ENCODE measurements at regions not wholly inside any gene's neighbourhood (a gene's known extent, or its start where the extent isn't known, plus 50 kb on each side); places are given as distances from the start of the nearest gene placed in this dataset.
A peak's percentile ranks its signal among the peaks of the same experiment; 100 is the strongest.

- Histone ChIP-seq H3K27ac (peak overlapping the region; percentile 32; the same call in 1 of the 2 replicates), H3K4me3 (peak overlapping the region; percentile 36), H3K9me3 (ENCODE audit: low read depth, low read length) (no peaks in the 10 kb centered on the region), H3K9ac (ENCODE audit: insufficient read length) (no peak overlapping the region), H3K36me3 (ENCODE audit: insufficient read depth, low read length) (no peaks in the 10 kb centered on the region)
- no peak for TF ChIP-seq EZH2 (IDR thresholded peaks at IDR 0.05)
- TF ChIP-seq FOXP2 (optimal IDR thresholded peaks at IDR 0.05; ENCODE audit: control extremely low read depth, extremely low read length, insufficient read depth), result peak; percentile 1
- TF ChIP-seq POLR2AphosphoS5 (IDR thresholded peaks at IDR 0.05; ENCODE audit: borderline replicate concordance, low read depth, low read length), result peak; percentile 75; the same call in 1 of the 2 replicates
- DNase-seq (ENCODE audit: low read depth, low spot score), result peak; percentile 99
These were observed 1934.2 kb upstream of the SEL1L start for GRCh38 chr14:83467811-83468210.

DNA sequence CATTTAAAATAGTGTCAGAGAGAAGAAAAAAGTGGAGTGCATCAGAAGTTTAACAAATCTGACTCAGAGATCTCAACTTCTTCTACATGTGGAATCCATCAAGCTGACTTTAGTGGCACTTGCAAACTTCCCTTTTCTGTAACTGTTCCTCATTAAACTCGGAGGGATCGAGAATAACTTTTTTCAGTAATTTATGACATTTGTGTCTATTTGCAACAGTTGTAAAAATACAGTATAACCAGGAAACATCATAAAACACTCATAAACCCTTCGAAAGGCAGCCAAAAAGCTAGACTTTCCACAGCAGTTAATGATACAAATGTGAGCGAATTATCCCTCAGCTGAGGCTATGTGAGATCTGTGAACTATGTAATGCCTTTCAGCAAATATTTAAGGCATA, 1936.8 kb upstream of the SEL1L start:
- Histone ChIP-seq H3K27ac (no peak overlapping the region), H3K9ac (ENCODE audit: insufficient read length) (no peak overlapping the region), H3K4me3 (peak overlapping the region; percentile 1; the same call in 1 of the 2 replicates), H3K36me3 (ENCODE audit: insufficient read depth, low read length) (no peaks in the 10 kb centered on the region), H3K9me3 (ENCODE audit: low read depth, low read length) (no peaks in the 10 kb centered on the region)
- TF ChIP-seq FOXP2 (optimal IDR thresholded peaks at IDR 0.05; ENCODE audit: control extremely low read depth, extremely low read length, insufficient read depth), result no peak
- no peak for TF ChIP-seq EZH2 (IDR thresholded peaks at IDR 0.05)
- peak; percentile 72; the same call in 1 of the 2 replicates for TF ChIP-seq POLR2AphosphoS5 (IDR thresholded peaks at IDR 0.05; ENCODE audit: borderline replicate concordance, low read depth, low read length)
- peak; percentile 94 for DNase-seq (ENCODE audit: low read depth, low spot score)

DNA sequence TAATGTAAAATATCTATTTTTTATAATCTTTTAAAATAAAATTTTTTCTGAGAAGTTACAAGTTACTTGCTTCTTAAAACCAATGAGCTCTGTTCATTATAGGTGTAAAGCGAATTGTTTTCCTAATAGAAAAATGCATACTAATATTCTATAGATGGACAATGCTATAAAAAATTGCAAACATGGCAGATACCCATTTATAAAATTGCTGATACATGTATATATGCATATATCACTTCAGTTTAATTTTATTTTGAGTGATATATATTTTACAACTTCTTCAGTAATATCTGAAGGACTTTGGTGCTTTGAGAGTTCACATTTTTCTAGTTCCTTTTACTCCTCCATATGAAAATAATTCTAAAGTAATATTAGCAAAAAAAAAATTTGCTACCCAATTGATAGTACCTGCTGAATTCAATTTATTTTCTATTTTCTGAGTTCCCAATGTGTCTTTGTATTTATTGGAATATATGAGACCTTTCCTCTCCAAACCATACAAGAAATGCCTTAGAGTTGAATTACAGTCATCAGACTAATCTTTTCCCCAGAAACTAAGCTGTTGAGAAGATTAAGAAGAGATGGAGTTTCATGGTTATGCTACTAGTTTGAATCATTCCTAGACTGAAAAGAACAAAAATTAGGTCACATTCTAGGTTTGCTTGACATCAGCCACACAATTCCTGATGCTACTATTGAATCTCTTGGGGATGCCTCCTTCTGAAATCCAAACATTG, 1937.5 kb upstream of the SEL1L start:
- H3K36me3 ChIP-seq (ENCODE audit: insufficient read depth, low read length), result no peaks in the 10 kb centered on the region
- no peaks in the 10 kb centered on the region for H3K9me3 ChIP-seq (ENCODE audit: low read depth, low read length)
- DNase-seq (ENCODE audit: low read depth, low spot score), result no peak
- no peak for TF ChIP-seq POLR2AphosphoS5 (IDR thresholded peaks at IDR 0.05; ENCODE audit: borderline replicate concordance, low read depth, low read length)
- no peak for TF ChIP-seq EZH2 (IDR thresholded peaks at IDR 0.05)
- H3K4me3 ChIP-seq, result no peak overlapping the region
- H3K9ac ChIP-seq (ENCODE audit: insufficient read length), result no peak overlapping the region
- H3K27ac ChIP-seq, result no peak overlapping the region

- no peak for DNase-seq (ENCODE audit: low read depth, low spot score)
- no peak for TF ChIP-seq EZH2 (IDR thresholded peaks at IDR 0.05)
- TF ChIP-seq FOXP2 (optimal IDR thresholded peaks at IDR 0.05; ENCODE audit: control extremely low read depth, extremely low read length, insufficient read depth), result no peak
- no peak for TF ChIP-seq POLR2AphosphoS5 (IDR thresholded peaks at IDR 0.05; ENCODE audit: borderline replicate concordance, low read depth, low read length)
- H3K36me3 ChIP-seq (ENCODE audit: insufficient read depth, low read length), result no peaks in the 10 kb centered on the region
- H3K4me3 ChIP-seq, result no peak overlapping the region
- no peak overlapping the region for H3K27ac ChIP-seq
- no peaks in the 10 kb centered on the region for H3K9me3 ChIP-seq (ENCODE audit: low read depth, low read length)
- no peak overlapping the region for H3K9ac ChIP-seq (ENCODE audit: insufficient read length)
These were observed 1940.0 kb upstream of the SEL1L start for GRCh38 chr14:83473416-83474235.

- Histone ChIP-seq H3K9me3 (ENCODE audit: low read depth, low read length) (no peaks in the 10 kb centered on the region), H3K4me3 (no peak overlapping the region), H3K27ac (no peak overlapping the region), H3K9ac (ENCODE audit: insufficient read length) (no peak overlapping the region), H3K36me3 (ENCODE audit: insufficient read depth, low read length) (no peaks in the 10 kb centered on the region)
- TF ChIP-seq POLR2AphosphoS5 (IDR thresholded peaks at IDR 0.05; ENCODE audit: borderline replicate concordance, low read depth, low read length), result no peak
- TF ChIP-seq FOXP2 (optimal IDR thresholded peaks at IDR 0.05; ENCODE audit: control extremely low read depth, extremely low read length, insufficient read depth), result no peak
- TF ChIP-seq EZH2 (IDR thresholded peaks at IDR 0.05), result no peak
- no peak for DNase-seq (ENCODE audit: low read depth, low spot score)
These were observed 1945.1 kb upstream of the SEL1L start for GRCh38 chr14:83478741-83479140.

DNA sequence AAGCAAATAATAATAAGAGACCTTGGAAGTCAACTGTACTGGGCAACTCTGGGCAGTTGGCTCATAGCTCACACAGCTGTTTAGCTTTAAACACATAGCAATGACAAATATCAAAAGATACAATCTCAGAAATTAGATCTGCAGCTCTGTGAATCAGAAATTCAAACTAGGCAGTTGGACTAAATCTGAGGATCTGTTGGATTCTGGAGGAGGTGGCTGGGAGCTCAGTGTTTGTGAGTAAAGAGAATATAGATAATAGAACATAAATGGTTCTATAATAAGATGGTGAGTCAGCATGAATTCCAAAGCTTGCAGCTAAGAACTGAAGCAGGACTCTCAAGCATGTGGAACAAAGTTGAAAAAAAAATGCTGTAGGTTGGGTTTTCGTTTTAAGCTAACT, 1949.4 kb upstream of the SEL1L start:
- Histone ChIP-seq H3K27ac (peak overlapping the region; percentile 21; the same call in 1 of the 2 replicates), H3K9me3 (ENCODE audit: low read depth, low read length) (no peaks in the 10 kb centered on the region), H3K4me3 (no peak overlapping the region), H3K36me3 (ENCODE audit: insufficient read depth, low read length) (no peaks in the 10 kb centered on the region), H3K9ac (ENCODE audit: insufficient read length) (no peak overlapping the region)
- TF ChIP-seq FOXP2 (optimal IDR thresholded peaks at IDR 0.05; ENCODE audit: control extremely low read depth, extremely low read length, insufficient read depth) (no peak), EZH2 (IDR thresholded peaks at IDR 0.05) (no peak), POLR2AphosphoS5 (IDR thresholded peaks at IDR 0.05; ENCODE audit: borderline replicate concordance, low read depth, low read length) (no peak)
- no peak for DNase-seq (ENCODE audit: low read depth, low spot score)

DNA sequence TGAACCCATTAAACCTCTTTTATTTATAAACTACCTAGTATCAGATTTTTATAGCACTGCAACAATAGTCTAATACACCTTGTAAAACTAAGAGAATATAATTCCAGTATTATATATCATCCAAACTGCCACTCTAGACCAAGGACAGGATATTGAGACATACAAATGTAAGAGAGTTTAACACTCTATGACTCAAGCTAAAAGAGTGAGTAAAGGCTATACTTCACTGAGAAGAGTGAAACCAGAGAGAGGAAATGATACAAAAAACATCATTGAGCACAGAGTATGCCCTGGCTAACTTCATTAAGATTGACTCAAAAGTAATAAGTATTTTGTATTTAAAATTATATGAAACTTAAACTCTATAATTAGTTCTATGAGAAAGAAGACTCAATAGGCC, 1951.9 kb upstream of the SEL1L start:
- no peak overlapping the region for H3K9ac ChIP-seq (ENCODE audit: insufficient read length)
- no peak overlapping the region for H3K4me3 ChIP-seq
- H3K9me3 ChIP-seq (ENCODE audit: low read depth, low read length), result no peaks in the 10 kb centered on the region
- DNase-seq (ENCODE audit: low read depth, low spot score), result no peak
- TF ChIP-seq EZH2 (IDR thresholded peaks at IDR 0.05) (no peak), FOXP2 (optimal IDR thresholded peaks at IDR 0.05; ENCODE audit: control extremely low read depth, extremely low read length, insufficient read depth) (no peak), POLR2AphosphoS5 (IDR thresholded peaks at IDR 0.05; ENCODE audit: borderline replicate concordance, low read depth, low read length) (no peak)
- no peak overlapping the region for H3K27ac ChIP-seq
- H3K36me3 ChIP-seq (ENCODE audit: insufficient read depth, low read length), result no peaks in the 10 kb centered on the region

DNA sequence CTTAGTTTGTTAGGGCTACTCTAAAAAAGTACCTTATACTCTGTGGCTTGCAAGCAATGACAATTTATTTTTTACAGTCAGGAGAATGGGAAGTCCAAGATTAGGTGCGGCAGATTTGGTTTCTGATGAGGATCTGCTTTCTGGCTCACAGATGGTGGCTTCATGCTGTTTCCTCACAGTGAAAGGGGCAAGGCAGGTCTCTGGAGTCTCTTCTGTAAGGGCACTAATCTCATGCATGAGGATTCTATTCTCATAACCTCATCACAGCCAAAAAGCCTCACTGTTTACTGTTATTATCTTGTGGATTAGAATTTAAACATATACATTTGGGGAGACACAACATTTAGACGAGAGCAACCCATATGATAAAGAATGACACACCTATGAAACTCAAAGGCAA, 1957.4 kb upstream of the SEL1L start:
- H3K9ac ChIP-seq (ENCODE audit: insufficient read length), result no peak overlapping the region
- no peak overlapping the region for H3K4me3 ChIP-seq
- no peak for TF ChIP-seq POLR2AphosphoS5 (IDR thresholded peaks at IDR 0.05; ENCODE audit: borderline replicate concordance, low read depth, low read length)
- TF ChIP-seq FOXP2 (optimal IDR thresholded peaks at IDR 0.05; ENCODE audit: control extremely low read depth, extremely low read length, insufficient read depth), result no peak
- no peak for TF ChIP-seq EZH2 (IDR thresholded peaks at IDR 0.05)
- H3K36me3 ChIP-seq (ENCODE audit: insufficient read depth, low read length), result no peaks in the 10 kb centered on the region
- H3K27ac ChIP-seq, result no peak overlapping the region
- H3K9me3 ChIP-seq (ENCODE audit: low read depth, low read length), result no peaks in the 10 kb centered on the region
- DNase-seq (ENCODE audit: low read depth, low spot score), result no peak
